ENCODE measurements at regions not wholly inside any gene's neighbourhood (a gene's known extent, or its start where the extent isn't known, plus 50 kb on each side); places are given as distances from the start of the nearest gene placed in this dataset.

DNA sequence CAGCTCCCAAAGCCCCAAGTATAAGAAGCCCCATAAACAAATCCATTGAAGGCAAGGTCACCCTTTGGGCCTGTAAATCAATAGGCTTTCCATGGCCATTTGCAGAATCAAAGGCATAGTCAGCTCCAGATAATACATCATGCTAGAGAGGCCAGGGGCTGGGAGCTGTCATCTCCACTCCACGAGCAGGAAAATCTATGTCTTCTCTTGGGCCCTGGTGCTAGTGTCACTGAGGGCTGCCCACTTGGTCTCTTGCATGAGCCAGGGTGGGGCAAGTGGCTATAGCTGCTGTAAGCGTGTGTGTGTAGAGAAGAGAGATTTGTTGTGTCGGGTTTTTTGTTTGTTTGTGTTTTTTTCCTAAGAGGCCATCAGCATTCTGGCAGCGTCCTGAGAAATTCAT, 90.0 kb upstream of the ZNF618 start:
- H3K9me3 ChIP-seq (ENCODE audit: control insufficient read depth, low read depth, low read length): no peaks in the 10 kb centered on the region
- no CpG with 5 or more reads among the region's 4 CpGs for WGBS (ENCODE audit: insufficient coverage, low lambda C conversion rate)
- H3K27ac ChIP-seq (ENCODE audit: low read length): no peak overlapping the region
- no peaks in the 10 kb centered on the region for H3K4me1 ChIP-seq (ENCODE audit: control insufficient read depth, insufficient read depth, low read length)
- DNase-seq: no peak
- H3K4me3 ChIP-seq (ENCODE audit: low read length): no peak overlapping the region
- H3K36me3 ChIP-seq (ENCODE audit: control insufficient read depth, insufficient read depth, low read length): no peaks in the 10 kb centered on the region
- peaks cover 10% of the 10 kb centered on the region for H3K27me3 ChIP-seq (ENCODE audit: control insufficient read depth, insufficient read depth, low read length)

DNA sequence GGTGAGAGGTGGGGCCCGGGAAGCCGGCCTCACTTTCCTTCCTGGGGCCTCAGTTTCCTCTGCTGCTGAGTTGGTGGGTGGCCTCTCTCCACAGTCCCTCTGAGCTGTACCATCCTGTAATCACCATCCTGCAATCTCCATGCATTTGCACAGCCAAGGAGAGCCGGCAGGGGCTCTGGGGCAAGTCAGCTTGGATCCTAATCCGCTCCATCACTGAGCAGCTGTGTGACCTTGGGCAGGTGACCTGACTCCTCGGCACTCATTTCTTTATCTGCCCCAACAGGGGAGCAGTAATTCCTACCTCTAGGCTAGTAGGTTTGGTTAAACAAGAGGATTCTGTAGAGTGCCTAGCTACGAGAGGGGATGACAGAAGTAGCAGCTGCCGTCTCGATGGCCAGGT, 88.2 kb upstream of the ZNF618 start:
- Histone ChIP-seq H3K4me1 (ENCODE audit: control insufficient read depth, insufficient read depth, low read length) (no peaks in the 10 kb centered on the region), H3K4me3 (ENCODE audit: low read length) (no peak overlapping the region), H3K27ac (ENCODE audit: low read length) (no peak overlapping the region), H3K9me3 (ENCODE audit: control insufficient read depth, low read depth, low read length) (no peaks in the 10 kb centered on the region), H3K27me3 (ENCODE audit: control insufficient read depth, insufficient read depth, low read length) (peaks cover 10% of the 10 kb centered on the region), H3K36me3 (ENCODE audit: control insufficient read depth, insufficient read depth, low read length) (no peaks in the 10 kb centered on the region)
- DNase-seq: no peak
- 50% methylated on average over 1 of the region's 8 CpGs for WGBS (ENCODE audit: insufficient coverage, low lambda C conversion rate)

DNA sequence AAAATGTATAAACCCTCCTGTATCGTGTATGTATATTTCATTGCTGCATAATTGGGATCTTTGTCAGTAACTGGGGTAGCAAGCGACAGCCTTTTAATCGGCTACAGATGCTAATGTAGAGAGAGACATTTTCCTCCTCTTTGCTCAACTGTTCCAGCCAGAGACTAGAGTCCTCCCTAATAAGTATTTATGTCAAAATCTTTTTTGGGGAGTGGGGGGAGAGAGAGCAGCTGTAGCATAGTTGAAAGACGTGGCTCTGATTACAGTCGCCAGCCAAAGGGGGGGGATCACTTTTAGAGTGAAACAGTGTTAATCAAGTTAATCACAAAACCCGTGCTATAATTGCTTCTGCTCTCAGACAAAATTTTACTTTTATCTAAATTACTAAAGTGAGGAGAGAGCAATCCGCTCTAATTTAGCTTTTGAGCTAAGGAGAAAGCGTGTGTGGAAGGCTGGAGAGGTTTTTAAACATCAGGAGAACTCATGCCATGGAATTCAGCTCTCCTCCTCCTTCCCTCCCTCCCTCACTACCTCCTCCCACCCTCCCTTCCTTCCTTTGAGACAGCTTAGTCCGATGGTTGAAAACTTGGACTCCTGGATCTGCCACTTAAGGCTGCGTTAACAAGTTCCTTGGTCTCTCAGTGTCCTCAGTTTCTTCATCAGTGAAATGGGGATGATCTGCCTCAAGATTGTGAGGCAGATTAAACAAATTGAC, 87.3 kb upstream of the ZNF618 start:
- DNase-seq: no peak
- peaks cover 3% of the 10 kb centered on the region for H3K27me3 ChIP-seq (ENCODE audit: control insufficient read depth, insufficient read depth, low read length)
- no peaks in the 10 kb centered on the region for H3K9me3 ChIP-seq (ENCODE audit: control insufficient read depth, low read depth, low read length)
- no peak overlapping the region for H3K27ac ChIP-seq (ENCODE audit: low read length)
- WGBS (ENCODE audit: insufficient coverage, low lambda C conversion rate): 0% methylated on average over 1 of the region's 10 CpGs
- no peaks in the 10 kb centered on the region for H3K4me1 ChIP-seq (ENCODE audit: control insufficient read depth, insufficient read depth, low read length)
- no peaks in the 10 kb centered on the region for H3K36me3 ChIP-seq (ENCODE audit: control insufficient read depth, insufficient read depth, low read length)
- no peak overlapping the region for H3K4me3 ChIP-seq (ENCODE audit: low read length)

DNA sequence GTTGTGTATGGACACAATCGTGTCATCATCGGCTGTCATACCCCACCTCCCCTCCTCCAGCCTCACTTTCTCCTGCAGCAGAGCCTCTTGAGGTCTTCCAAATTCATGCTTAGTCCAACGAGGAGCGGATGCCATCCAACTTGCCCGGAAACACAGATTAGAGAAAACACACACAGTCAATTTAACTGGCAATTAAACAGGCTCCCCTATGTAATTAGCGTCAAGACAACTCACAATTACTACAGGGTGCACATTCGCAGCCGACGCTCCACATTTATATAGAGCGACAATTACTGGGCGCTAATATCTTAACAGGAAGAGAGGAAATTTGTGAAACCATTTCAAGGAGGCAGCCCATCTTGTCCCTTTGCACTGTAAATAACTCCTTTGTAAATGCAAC, 86.0 kb upstream of the ZNF618 start:
- no peaks in the 10 kb centered on the region for H3K9me3 ChIP-seq (ENCODE audit: control insufficient read depth, low read depth, low read length)
- no CpG with 5 or more reads among the region's 11 CpGs for WGBS (ENCODE audit: insufficient coverage, low lambda C conversion rate)
- peaks cover 2% of the 10 kb centered on the region for H3K27me3 ChIP-seq (ENCODE audit: control insufficient read depth, insufficient read depth, low read length)
- no peak for DNase-seq
- H3K4me1 ChIP-seq (ENCODE audit: control insufficient read depth, insufficient read depth, low read length): no peaks in the 10 kb centered on the region
- H3K27ac ChIP-seq (ENCODE audit: low read length): no peak overlapping the region
- no peak overlapping the region for H3K4me3 ChIP-seq (ENCODE audit: low read length)
- no peaks in the 10 kb centered on the region for H3K36me3 ChIP-seq (ENCODE audit: control insufficient read depth, insufficient read depth, low read length)

DNA sequence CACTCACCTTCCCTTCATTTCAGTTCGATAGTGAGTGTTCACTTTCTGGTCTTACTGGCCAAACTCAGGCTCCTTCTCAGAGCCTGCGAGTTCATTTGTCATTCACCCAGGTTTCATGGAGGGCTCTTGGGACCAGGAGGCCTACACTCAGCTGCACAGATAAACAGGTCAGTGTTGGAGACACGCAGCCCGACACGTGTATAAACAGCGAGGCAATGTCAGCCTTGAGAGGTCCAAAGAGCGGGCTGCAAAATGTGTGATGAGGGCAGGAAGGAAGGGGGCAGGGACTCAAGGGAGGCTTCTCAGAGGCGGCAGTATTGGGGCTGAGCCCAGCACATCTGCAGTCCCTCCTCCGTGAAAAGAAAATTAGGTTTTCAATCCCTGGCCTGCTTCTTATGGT, 82.6 kb upstream of the ZNF618 start:
- no CpG with 5 or more reads among the region's 9 CpGs for WGBS (ENCODE audit: insufficient coverage, low lambda C conversion rate)
- no peak overlapping the region for H3K4me3 ChIP-seq (ENCODE audit: low read length)

DNA sequence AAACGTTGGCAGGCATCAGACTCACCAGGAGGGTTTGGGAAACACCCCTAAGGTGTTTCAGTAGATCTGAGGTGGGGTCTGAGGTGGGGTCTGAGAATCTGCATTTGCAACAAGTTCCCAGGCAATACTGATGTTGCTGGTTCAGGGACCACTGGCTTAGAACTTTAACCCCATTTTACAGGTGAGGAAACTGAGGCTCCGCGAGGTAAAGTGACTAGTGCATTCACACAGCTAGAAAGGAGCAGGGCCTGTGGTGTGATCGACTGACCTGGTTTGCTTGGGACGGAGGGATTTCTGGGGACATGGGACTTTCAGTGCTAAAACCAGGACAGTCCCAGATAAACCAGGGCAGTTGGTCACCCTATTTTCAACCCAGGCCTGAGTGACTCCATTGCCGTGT, 81.4 kb upstream of the ZNF618 start:
- Histone ChIP-seq H3K4me3 (ENCODE audit: low read length) (no peak overlapping the region), H3K27me3 (ENCODE audit: control insufficient read depth, insufficient read depth, low read length) (no peaks in the 10 kb centered on the region), H3K27ac (ENCODE audit: low read length) (no peak overlapping the region), H3K36me3 (ENCODE audit: control insufficient read depth, insufficient read depth, low read length) (no peaks in the 10 kb centered on the region), H3K9me3 (ENCODE audit: control insufficient read depth, low read depth, low read length) (no peaks in the 10 kb centered on the region), H3K4me1 (ENCODE audit: control insufficient read depth, insufficient read depth, low read length) (no peaks in the 10 kb centered on the region)
- WGBS (ENCODE audit: insufficient coverage, low lambda C conversion rate): 100% methylated on average over 2 of the region's 6 CpGs
- DNase-seq: no peak

More for the DNA sequence above, 82.6 kb upstream of the ZNF618 start:
- no peaks in the 10 kb centered on the region for H3K27me3 ChIP-seq (ENCODE audit: control insufficient read depth, insufficient read depth, low read length)
- no peaks in the 10 kb centered on the region for H3K36me3 ChIP-seq (ENCODE audit: control insufficient read depth, insufficient read depth, low read length)
- no peaks in the 10 kb centered on the region for H3K4me1 ChIP-seq (ENCODE audit: control insufficient read depth, insufficient read depth, low read length)
- no peaks in the 10 kb centered on the region for H3K9me3 ChIP-seq (ENCODE audit: control insufficient read depth, low read depth, low read length)
- no peak for DNase-seq
- H3K27ac ChIP-seq (ENCODE audit: low read length): no peak overlapping the region

DNA sequence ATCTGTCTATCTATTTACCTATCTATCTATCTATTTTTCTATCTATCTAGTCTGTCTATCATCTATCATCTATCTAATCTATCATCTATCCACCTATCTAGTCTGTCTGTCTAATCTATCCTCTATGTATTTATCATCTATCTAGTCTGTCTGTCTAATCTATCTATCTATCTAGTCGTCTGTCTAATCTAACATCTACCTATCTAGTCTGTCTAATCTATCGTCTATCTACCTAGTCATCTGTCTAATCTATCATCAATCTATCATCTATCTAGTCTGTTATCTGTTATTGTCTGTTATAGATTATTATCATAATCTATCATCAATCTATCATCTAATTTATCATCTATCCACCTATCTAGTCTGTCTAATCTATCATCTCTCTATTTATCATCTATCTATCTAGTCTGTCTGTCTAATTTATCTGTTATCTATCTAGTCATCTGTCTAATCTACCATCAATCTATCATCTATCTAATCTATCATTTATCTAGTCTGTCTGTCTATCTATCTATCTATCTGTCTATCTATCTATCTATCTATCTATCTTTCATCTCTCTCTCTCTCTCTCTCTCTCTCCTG, 80.2 kb upstream of the ZNF618 start:
- Histone ChIP-seq H3K36me3 (ENCODE audit: control insufficient read depth, insufficient read depth, low read length) (no peaks in the 10 kb centered on the region), H3K4me3 (ENCODE audit: low read length) (no peak overlapping the region), H3K27me3 (ENCODE audit: control insufficient read depth, insufficient read depth, low read length) (no peaks in the 10 kb centered on the region), H3K27ac (ENCODE audit: low read length) (no peak overlapping the region), H3K4me1 (ENCODE audit: control insufficient read depth, insufficient read depth, low read length) (no peaks in the 10 kb centered on the region), H3K9me3 (ENCODE audit: control insufficient read depth, low read depth, low read length) (no peaks in the 10 kb centered on the region)
- no peak for DNase-seq
- WGBS (ENCODE audit: insufficient coverage, low lambda C conversion rate): 100% methylated on average over 1 of the region's 2 CpGs

DNA sequence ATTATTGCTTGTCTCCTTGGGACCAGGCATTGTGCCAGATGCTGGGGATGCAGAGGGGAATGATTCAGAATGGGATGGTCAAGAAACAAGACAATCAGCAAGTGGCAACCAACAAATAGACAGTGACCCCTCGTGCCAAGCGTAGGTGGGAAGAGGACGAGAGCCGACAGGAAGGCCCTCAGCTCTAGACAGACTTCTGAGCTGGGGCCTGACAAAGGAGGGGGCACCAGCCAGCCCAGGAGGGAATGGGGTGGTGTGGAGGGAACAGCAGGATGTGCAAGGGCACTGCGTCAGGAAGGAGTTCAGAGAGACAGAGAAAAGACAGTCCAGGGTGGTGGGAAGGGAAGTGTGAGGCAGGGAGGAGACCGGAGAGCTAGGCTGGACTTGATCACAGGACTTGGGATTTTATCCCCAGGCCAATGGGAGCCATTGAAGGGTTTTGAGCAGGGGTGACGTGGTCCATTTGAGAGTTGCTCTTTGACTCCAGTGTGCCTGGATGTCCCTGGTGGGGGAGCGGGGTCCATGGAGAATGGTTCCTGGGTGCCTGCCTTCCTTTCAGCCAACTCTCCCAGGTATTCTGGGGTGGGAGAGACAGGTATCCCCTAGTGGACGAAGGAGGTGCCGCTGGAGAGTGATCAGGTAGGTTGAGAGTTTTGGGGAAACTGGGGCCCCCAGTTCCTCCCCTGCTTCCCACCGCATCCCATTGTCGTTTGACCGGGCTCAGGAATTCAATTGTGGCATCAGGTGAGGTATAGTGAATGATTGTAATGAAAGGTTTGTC, 79.3 kb upstream of the ZNF618 start:
- DNase-seq: no peak
- Histone ChIP-seq H3K27me3 (ENCODE audit: control insufficient read depth, insufficient read depth, low read length) (no peaks in the 10 kb centered on the region), H3K36me3 (ENCODE audit: control insufficient read depth, insufficient read depth, low read length) (no peaks in the 10 kb centered on the region), H3K4me3 (ENCODE audit: low read length) (no peak overlapping the region), H3K4me1 (ENCODE audit: control insufficient read depth, insufficient read depth, low read length) (no peaks in the 10 kb centered on the region), H3K27ac (ENCODE audit: low read length) (no peak overlapping the region), H3K9me3 (ENCODE audit: control insufficient read depth, low read depth, low read length) (no peaks in the 10 kb centered on the region)
- no CpG with 5 or more reads among the region's 13 CpGs for WGBS (ENCODE audit: insufficient coverage, low lambda C conversion rate)

DNA sequence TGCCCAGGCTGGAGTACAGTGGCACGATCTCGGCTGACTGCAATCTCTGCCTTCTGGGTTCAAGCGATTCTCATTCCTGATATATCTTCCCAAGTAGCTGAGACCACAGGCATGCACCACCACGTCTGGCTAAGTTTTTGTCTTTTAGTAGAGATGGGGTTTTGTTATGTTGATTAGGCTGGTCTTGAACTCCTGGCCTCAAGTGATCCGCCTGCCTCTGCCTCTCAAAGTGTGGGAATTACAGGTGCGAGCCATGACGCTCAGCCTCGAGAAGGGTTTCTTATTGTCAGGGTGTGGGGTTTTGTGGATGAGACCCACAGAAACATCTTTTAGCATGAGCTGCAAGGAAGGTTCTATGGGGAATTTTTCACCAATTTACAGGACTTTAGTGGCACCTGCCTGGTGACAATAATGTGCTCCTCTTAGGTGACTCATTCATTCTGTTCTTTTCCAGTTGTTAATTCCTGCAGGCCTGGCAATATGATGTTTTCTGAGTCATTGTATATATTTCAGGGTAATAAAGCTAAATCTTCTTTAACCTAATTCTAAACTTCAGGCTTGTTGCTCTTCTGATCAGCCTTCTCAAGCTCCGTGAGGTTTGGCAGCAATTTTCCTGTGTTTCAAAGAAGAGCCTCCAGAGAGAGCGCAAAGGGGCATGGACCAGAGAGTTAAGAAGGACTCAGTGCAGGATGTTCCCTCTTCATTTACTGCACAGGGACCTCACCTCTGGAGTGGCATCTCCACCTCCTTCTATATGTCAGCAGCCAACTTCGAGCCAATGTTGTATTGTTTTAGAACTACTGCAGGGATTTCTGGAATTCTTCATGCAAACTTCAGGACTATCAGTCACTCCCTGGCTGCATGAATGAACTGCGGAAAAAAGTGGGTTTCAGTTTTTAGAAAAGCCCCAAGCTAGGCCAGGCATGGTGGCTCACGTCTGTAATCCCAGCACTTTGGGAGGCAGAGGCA, 77.8 kb upstream of the ZNF618 start:
- 100% methylated on average over 2 of the region's 13 CpGs for WGBS (ENCODE audit: insufficient coverage, low lambda C conversion rate)
- Histone ChIP-seq H3K9me3 (ENCODE audit: control insufficient read depth, low read depth, low read length) (no peaks in the 10 kb centered on the region), H3K4me3 (ENCODE audit: low read length) (no peak overlapping the region), H3K4me1 (ENCODE audit: control insufficient read depth, insufficient read depth, low read length) (no peaks in the 10 kb centered on the region), H3K27ac (ENCODE audit: low read length) (no peak overlapping the region), H3K36me3 (ENCODE audit: control insufficient read depth, insufficient read depth, low read length) (no peaks in the 10 kb centered on the region), H3K27me3 (ENCODE audit: control insufficient read depth, insufficient read depth, low read length) (no peaks in the 10 kb centered on the region)
- DNase-seq: no peak

DNA sequence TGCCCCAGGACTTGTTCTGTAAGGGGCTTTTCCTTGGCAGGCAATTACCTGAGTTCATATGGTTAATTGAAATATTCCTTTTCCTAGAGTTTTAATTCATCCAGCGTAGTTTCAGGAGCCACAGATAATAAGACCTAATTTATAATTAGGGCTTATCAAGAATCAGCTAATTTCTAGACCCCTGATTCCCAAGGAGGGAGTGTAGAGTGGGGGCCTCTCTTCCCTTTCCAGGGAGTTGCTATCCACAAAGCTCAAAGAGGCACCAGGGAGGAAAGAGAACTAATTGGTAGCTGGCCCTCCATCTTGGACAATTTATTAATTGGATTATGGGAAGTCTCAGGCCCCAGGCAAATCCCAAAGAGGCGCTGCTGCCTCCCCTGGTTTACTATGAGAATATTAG, 75.8 kb upstream of the ZNF618 start:
- DNase-seq: no peak
- no CpG with 5 or more reads among the region's 2 CpGs for WGBS (ENCODE audit: insufficient coverage, low lambda C conversion rate)
- Histone ChIP-seq H3K9me3 (ENCODE audit: control insufficient read depth, low read depth, low read length) (no peaks in the 10 kb centered on the region), H3K27ac (ENCODE audit: low read length) (no peak overlapping the region), H3K36me3 (ENCODE audit: control insufficient read depth, insufficient read depth, low read length) (no peaks in the 10 kb centered on the region), H3K27me3 (ENCODE audit: control insufficient read depth, insufficient read depth, low read length) (no peaks in the 10 kb centered on the region), H3K4me1 (ENCODE audit: control insufficient read depth, insufficient read depth, low read length) (no peaks in the 10 kb centered on the region), H3K4me3 (ENCODE audit: low read length) (no peak overlapping the region)
